ENCODE measurements at regions not wholly inside any gene's neighbourhood (a gene's known extent, or its start where the extent isn't known, plus 50 kb on each side); places are given as distances from the start of the nearest gene placed in this dataset.

- H3K4me3 ChIP-seq (ENCODE audit: low read length), result no peak overlapping the region
- DNase-seq (ENCODE audit: low read depth, low spot score), result no peak
These were observed 61.7 kb upstream of the PPP2R2B start for GRCh38 chr5:146940295-146940694.

- no peak for DNase-seq (ENCODE audit: low read depth, low spot score)
- no peak overlapping the region for H3K4me3 ChIP-seq (ENCODE audit: low read length)
These were observed 65.5 kb upstream of the PPP2R2B start for GRCh38 chr5:146944019-146944418.

DNA sequence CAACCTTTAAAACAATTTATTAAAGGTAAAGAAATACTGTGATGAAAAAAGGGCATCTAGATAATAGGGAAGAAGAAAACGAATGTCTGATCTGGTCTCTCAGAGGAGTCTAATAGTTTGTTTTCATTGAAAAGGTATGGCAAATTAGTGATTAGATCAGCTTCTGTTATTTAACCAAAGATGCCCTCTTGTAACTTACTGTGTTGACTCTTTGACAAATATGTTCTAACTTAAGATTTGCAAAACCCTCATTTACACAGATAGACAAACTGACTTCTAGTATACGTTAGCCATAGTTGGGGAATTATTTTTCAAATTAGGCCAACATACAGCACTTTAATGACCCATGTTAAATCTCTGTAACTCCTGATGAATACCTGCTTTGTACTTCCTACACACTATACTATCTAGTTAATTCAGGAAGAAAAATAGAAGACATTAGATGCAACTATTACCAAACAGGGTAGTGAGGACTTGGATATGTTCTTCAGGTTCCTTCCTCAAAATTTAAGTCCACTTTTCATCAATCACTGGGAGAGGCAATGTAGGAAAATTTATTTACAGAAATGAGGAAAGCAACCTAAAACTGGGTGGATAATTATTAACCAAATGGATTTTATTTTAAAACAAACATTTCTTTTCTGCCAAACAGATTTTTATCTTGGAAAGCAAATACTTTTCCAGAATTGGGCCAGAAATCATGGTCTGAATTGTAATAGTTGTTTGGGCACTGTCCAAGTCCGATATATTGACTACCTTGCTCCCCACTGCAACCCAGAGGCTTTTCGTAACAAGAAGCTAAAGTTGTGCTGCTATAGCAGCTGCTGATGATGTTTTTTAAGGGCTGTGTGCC is 66.4 kb upstream of the PPP2R2B start:
- no peak overlapping the region for H3K4me3 ChIP-seq (ENCODE audit: low read length)
- DNase-seq (ENCODE audit: low read depth, low spot score), result no peak

DNA sequence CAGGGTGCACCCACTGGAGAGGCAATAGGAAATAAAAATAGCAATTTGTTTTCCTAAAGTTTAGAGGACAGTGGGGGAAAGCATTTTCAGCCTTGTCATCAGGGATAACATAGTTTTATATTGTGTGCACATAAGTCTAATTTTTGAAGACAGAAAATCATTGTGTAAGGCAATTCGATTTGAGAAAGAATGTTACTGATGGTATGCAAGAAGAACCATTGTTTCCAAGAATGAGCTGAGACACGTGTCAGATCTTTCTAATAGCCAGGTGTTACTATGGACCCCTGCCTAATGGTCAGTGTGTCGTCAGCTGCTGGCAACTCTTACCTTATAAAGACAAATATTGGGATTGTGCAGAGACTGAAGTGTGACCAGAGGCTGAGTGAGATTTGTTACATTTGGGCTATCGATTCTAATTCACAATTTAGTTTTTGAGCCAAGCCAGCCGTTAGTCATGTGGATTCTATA is 67.1 kb upstream of the PPP2R2B start:
- no peak overlapping the region for H3K4me3 ChIP-seq (ENCODE audit: low read length)
- DNase-seq (ENCODE audit: low read depth, low spot score), result no peak

- peak; percentile 7 for DNase-seq (ENCODE audit: low read depth, low spot score)
These were observed 68.8 kb upstream of the PPP2R2B start for GRCh38 chr5:146947181-146947941.

DNA sequence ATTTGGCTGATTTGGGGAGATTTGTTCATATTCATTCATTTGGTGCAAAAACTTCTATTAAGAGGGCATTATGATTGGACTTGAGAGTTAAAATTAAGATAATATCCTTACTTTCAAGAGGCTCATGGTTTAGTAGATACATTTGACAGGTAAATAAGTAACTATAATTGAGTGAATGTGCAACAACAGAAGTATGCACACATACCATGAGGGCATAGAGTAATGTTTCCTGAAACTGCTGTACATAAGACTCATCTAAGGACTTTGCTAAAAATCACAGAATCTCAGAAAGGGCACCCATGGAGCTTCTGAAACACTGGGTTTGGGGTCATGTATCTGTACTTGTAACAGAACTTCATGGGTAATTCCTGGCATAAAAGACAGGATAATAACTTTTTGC is 70.1 kb upstream of the PPP2R2B start:
- no peak overlapping the region for H3K4me3 ChIP-seq (ENCODE audit: low read length)
- DNase-seq (ENCODE audit: low read depth, low spot score), result no peak

More at GRCh38 chr5:146947181-146947941, 68.8 kb upstream of the PPP2R2B start:
- H3K4me3 ChIP-seq (ENCODE audit: low read length), result no peak overlapping the region

DNA sequence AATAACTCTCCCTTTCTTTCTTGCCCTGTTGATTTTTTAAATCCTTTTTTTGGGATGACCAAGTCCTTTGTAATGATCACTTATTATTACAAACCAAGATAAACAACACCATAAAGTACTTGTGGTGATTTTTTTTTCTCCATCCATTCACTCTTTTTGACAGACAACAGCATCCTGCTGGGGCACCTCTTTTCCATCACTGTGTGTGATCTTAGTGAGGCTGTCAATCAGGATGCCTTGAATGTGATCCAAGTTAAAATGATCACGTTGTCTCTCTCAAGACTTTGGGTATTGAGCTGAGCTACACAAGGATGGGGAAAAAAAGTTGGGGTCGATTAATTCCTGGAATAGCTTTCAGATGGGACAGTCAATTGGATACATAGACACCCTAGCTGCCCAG is 73.6 kb upstream of the PPP2R2B start:
- no peak for DNase-seq (ENCODE audit: low read depth, low spot score)
- H3K4me3 ChIP-seq (ENCODE audit: low read length), result no peak overlapping the region

- no peak overlapping the region for H3K4me3 ChIP-seq (ENCODE audit: low read length)
- DNase-seq (ENCODE audit: low read depth, low spot score), result no peak
These were observed 77.7 kb upstream of the PPP2R2B start for GRCh38 chr5:146956217-146956616.

- no peak for DNase-seq (ENCODE audit: low read depth, low spot score)
- no peak overlapping the region for H3K4me3 ChIP-seq (ENCODE audit: low read length)
These were observed 80.8 kb upstream of the PPP2R2B start for GRCh38 chr5:146959360-146959759.

DNA sequence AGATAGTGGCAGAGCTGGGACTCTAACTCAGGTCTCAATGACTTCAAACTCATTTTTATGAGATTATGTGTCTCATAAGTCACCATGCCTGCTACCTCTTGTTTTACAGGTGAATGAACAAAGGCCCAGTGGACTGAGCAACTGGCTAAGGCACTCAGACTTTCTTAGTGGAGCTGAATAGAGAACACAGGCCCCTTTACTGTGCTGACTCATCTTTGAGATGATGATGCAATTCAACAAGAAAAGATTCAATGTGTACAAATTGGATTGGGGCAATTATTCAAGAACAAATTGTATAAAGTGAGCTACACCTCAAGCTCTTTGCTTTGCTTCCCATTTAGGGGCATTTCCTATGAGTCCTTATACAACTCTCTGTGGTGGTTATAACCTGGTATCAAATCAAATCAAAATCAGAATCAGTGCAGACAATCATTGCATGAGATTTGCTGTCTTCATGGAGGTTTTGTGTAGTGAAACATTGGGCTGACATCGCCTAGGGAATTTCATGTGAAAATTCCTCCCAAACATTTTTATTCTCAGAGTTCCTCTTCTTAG is 84.3 kb upstream of the PPP2R2B start:
- DNase-seq (ENCODE audit: low read depth, low spot score), result no peak
- H3K4me3 ChIP-seq (ENCODE audit: low read length), result no peak overlapping the region

- H3K4me3 ChIP-seq (ENCODE audit: low read length), result no peak overlapping the region
- peak; percentile 49 for DNase-seq (ENCODE audit: low read depth, low spot score)
These were observed 87.5 kb upstream of the PPP2R2B start for GRCh38 chr5:146965761-146966659.

DNA sequence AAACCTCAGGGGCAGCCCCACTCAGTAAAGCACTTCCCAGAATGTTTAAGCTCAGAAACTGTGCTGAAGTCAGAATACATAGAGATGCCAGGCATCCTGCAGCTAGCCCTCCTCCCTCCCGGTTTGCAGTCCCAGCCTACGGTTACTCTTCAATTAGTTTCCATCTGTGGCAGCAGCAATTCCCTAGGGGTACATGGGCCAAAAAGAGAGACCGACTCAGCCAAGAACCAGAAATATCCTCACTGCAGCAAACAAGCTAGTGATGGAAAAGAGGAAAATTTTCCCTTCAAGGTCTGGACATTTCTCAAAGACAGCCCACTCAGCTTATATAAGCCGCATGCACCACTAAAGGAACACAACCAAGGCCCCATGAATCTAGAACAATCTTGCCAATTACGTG is 89.1 kb upstream of the PPP2R2B start:
- H3K4me3 ChIP-seq (ENCODE audit: low read length), result no peak overlapping the region
- no peak for DNase-seq (ENCODE audit: low read depth, low spot score)

DNA sequence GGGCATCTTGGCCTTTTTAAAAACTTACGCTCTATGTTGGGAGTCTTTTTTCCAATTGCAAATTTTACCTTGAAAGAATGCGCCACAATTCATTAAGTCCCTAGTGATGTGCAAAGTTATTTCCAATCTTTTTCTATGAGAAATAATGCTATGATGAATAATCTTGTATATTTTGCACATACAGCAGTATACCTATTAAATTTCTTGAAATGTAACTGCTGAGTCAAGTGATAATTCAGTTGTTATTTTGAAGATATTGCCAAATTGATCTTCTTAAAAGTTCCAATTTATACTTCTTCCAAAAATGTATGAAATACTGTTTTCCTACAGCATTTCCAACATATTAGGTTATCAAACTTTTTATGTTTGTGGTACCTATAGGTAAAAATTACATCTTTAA is 92.8 kb upstream of the PPP2R2B start:
- H3K4me3 ChIP-seq (ENCODE audit: low read length), result no peak overlapping the region
- no peak for DNase-seq (ENCODE audit: low read depth, low spot score)

DNA sequence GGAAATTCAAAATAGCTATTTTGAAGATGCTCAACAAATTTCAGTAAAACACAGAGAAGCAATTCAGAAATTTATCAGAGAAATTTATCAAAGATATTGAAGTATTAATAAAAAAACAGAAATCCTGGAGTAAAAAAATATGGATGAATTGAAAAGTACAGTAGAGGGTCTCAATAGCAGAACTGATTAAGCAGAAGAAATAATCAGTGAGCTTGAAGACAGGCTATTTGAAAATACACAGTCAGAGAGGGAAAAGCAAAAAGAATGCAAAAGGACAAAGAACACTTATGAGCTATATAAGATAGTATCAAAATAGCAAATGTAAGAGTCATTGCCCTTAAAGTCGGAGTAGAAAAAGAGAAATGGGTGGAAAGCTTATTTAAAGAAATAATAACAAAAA is 107.9 kb upstream of the PPP2R2B start:
- no peak overlapping the region for H3K4me3 ChIP-seq (ENCODE audit: low read length)
- DNase-seq (ENCODE audit: low read depth, low spot score), result no peak

- H3K4me3 ChIP-seq (ENCODE audit: low read length), result no peak overlapping the region
- DNase-seq (ENCODE audit: low read depth, low spot score), result no peak
These were observed 115.4 kb upstream of the PPP2R2B start for GRCh38 chr5:146993876-146994530.

DNA sequence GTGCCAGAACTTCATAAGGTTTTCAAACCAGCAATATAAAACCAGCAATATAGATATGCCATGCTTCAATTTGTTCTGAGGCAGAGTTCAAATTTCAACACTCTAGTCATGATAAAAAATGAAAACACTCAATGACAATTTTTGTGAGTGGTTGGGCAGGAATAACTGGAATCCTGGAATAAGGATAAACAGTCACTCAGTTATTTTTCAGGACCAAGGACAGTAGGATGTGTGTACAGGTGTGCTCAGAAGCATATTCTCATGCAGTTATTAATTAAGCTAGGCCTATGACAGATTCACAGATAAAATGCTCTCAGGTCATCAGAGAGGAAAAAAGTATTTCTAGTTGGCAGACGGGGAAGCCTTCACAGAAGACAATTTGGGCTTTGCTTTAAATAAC is 117.3 kb upstream of the PPP2R2B start:
- DNase-seq (ENCODE audit: low read depth, low spot score), result no peak
- H3K4me3 ChIP-seq (ENCODE audit: low read length), result no peak overlapping the region

GRCh38 chr5:147015405-147015804 is 136.8 kb upstream of the PPP2R2B start:
- H3K4me3 ChIP-seq (ENCODE audit: low read length), result no peak overlapping the region
- no peak for DNase-seq (ENCODE audit: low read depth, low spot score)

DNA sequence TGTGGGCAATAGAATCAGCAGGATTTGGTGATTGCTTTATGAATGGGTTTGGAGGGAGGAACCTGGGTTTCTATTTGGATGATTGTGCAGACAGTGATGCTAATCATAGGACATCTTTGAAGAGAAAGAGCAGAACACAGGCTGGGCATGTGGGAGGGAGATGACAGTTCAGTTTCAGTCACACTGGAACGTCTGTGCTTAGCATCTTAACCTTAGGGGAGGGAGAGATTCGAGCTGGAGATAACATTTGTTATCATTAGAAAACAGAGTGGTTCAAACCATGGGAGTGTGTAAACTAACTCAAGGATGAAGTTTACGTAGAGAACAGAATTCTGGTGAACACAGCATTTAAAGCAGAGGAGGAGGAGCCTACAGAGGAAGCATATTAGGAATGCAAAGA is 138.6 kb upstream of the PPP2R2B start:
- no peak overlapping the region for H3K4me3 ChIP-seq (ENCODE audit: low read length)
- DNase-seq (ENCODE audit: low read depth, low spot score), result no peak

- H3K4me3 ChIP-seq (ENCODE audit: low read length), result no peak overlapping the region
- DNase-seq (ENCODE audit: low read depth, low spot score), result no peak
These were observed 139.1 kb upstream of the PPP2R2B start for GRCh38 chr5:147017621-147018020.
